ENCODE measurements at regions not wholly inside any gene's neighbourhood (a gene's known extent, or its start where the extent isn't known, plus 50 kb on each side); places are given as distances from the start of the nearest gene placed in this dataset.
"Not testable (repeated sequence)": the region's sequence is repeated elsewhere in the genome, so short reads cannot be mapped to it uniquely, and the experiment has no call there.

GRCh38 chr5:34329201-34329600, 286.2 kb upstream of the C1QTNF3 start:
- TF ChIP-seq ZNF274 (IDR thresholded peaks at IDR 0.05; ENCODE audit: low read depth, low read length); SUZ12 (IDR thresholded peaks at IDR 0.05; ENCODE audit: extremely low read depth, insufficient read depth, insufficient read length): not testable (repeated sequence)

All from NT2/D1 (cell line).